ENCODE measurements at regions not wholly inside any gene's neighbourhood (a gene's known extent, or its start where the extent isn't known, plus 50 kb on each side); places are given as distances from the start of the nearest gene placed in this dataset.

DNA sequence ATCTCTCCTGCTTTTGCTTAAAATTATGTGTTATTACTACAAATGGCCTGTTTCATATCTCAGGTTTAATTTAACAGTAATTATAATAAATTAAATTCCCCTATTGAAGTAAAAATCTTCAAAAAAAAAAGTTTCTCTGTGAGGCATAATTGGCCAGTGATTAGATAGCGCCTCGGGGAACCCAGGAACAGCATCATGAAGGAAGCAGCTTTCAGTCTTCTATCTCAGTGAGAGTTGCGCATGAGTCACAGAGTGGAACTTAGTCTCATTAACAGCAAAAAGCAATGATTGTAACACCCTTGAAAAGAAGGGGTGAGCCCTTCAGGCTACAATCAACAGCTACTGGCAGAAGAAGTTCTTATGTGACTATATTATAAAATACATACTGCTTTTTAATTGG, 506.2 kb upstream of the ZWINT start:
- intact Hi-C loops (cut with DNase I; ENCODE audit: low total_unique reads), result no loop called here
- no peaks in the 10 kb centered on the region for H3K27me3 ChIP-seq

GRCh38 chr10:56856569-56856968, 495.5 kb upstream of the ZWINT start:
- no peak for DNase-seq
- intact Hi-C loops (cut with DNase I; ENCODE audit: low total_unique reads), result no loop called here
- H3K36me3 ChIP-seq, result no peaks in the 10 kb centered on the region
- no peaks in the 10 kb centered on the region for H3K4me1 ChIP-seq
- no peaks in the 10 kb centered on the region for H3K9me3 ChIP-seq
- H3K27me3 ChIP-seq, result no peaks in the 10 kb centered on the region
- no peak for TF ChIP-seq CTCF (IDR thresholded peaks at IDR 0.05)
- no peak overlapping the region for H3K27ac ChIP-seq
- no peak overlapping the region for H3K4me3 ChIP-seq

More for the DNA sequence above, 506.2 kb upstream of the ZWINT start:
- DNase-seq, result no peak
- Histone ChIP-seq H3K9me3 (no peaks in the 10 kb centered on the region), H3K4me3 (no peak overlapping the region), H3K4me1 (no peaks in the 10 kb centered on the region), H3K36me3 (no peaks in the 10 kb centered on the region), H3K27ac (no peak overlapping the region)
- TF ChIP-seq CTCF (IDR thresholded peaks at IDR 0.05), result no peak

GRCh38 chr10:56844978-56845529, 484.0 kb upstream of the ZWINT start:
- no peaks in the 10 kb centered on the region for H3K36me3 ChIP-seq
- H3K9me3 ChIP-seq, result no peaks in the 10 kb centered on the region
- no peaks in the 10 kb centered on the region for H3K4me1 ChIP-seq
- no peak for DNase-seq
- intact Hi-C loops (cut with DNase I; ENCODE audit: low total_unique reads), result no loop called here
- H3K4me3 ChIP-seq, result no peak overlapping the region
- no peak for TF ChIP-seq CTCF (IDR thresholded peaks at IDR 0.05)
- no peaks in the 10 kb centered on the region for H3K27me3 ChIP-seq
- H3K27ac ChIP-seq, result no peak overlapping the region

- Histone ChIP-seq H3K9me3 (no peaks in the 10 kb centered on the region), H3K27ac (no peak overlapping the region), H3K4me1 (no peaks in the 10 kb centered on the region), H3K4me3 (no peak overlapping the region), H3K27me3 (no peaks in the 10 kb centered on the region), H3K36me3 (no peaks in the 10 kb centered on the region)
- no peak for DNase-seq
- intact Hi-C loops (cut with DNase I; ENCODE audit: low total_unique reads), result no loop called here
- TF ChIP-seq CTCF (IDR thresholded peaks at IDR 0.05), result no peak
Observed at GRCh38 chr10:56836659-56837058, 475.6 kb upstream of the ZWINT start.

DNA sequence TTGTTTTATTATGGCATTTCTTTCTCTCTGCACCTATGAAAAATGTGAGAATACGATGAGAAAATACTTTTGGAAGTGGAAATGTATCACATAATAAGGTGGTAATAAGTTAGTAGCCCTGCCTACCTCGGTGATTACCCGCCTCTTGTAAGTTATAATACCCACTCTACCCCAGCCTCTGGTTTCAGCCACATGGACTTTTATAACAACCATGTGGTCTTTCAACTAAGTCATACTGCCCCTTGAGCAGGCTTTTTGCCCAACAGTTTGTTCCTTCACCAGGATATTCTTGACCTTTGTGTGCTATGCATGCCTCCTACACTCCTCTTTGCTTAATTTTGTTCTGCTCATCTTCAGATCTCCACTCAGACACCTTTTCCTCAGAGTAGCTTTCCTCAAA, 470.6 kb upstream of the ZWINT start:
- Histone ChIP-seq H3K4me1 (no peaks in the 10 kb centered on the region), H3K9me3 (no peaks in the 10 kb centered on the region), H3K27ac (no peak overlapping the region), H3K4me3 (no peak overlapping the region), H3K27me3 (no peaks in the 10 kb centered on the region), H3K36me3 (no peaks in the 10 kb centered on the region)
- intact Hi-C loops (cut with DNase I; ENCODE audit: low total_unique reads), result no loop called here
- TF ChIP-seq CTCF (IDR thresholded peaks at IDR 0.05), result no peak
- no peak for DNase-seq

DNA sequence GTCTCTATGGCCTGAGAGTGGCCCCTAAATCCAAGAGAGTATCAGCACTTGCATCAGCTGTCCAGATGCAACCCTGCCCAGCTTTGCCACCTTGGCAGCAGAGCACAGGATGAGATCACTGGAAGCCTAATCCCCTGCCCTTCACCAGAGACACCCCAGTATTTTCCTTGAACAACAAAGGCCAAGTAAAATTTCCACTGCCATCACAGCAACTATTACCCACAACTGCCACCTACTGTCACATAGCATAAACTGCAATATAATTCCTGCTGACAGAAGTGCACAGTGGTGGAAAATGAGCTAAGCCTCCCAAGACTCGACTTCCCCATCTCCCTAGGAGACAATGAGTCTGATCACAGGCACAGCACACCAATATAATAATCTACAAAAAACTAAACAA, 462.8 kb upstream of the ZWINT start:
- TF ChIP-seq CTCF (IDR thresholded peaks at IDR 0.05), result no peak
- Histone ChIP-seq H3K4me3 (no peak overlapping the region), H3K4me1 (no peaks in the 10 kb centered on the region), H3K27ac (no peak overlapping the region), H3K9me3 (peaks cover 0 to 3% (median 0%) of the 10 kb centered on the region in 3 donors), H3K36me3 (no peaks in the 10 kb centered on the region), H3K27me3 (no peaks in the 10 kb centered on the region)
- no peak for DNase-seq
- intact Hi-C loops (cut with DNase I; ENCODE audit: low total_unique reads), result no loop called here

Measured in tibial artery (tissue), 4 donors.